MM.1S (cell line): ENCODE measurements at regions not wholly inside any gene's neighbourhood (a gene's known extent, or its start where the extent isn't known, plus 50 kb on each side); places are given as distances from the start of the nearest gene placed in this dataset.

Experiments
- EZH2 ChIP-seq: fragments of 300-600 bp; sonication (generic); optimal IDR thresholded peaks from 2 replicates; pipeline ENCODE3; 2017; ENCODE audit warnings: low read depth, mild to moderate bottlenecking, antibody characterized with exemption, low read length, mixed read lengths
- EZH2phosphoT487 ChIP-seq: fragments of 300-600 bp; sonication (generic); IDR thresholded peaks from 2 replicates; pipeline ENCODE4 v1.6.1; 2018; ENCODE audit warnings: antibody characterized with exemption, low read length
- TF ChIP-seq, protein P1 (sequence below): fragments of 300-600 bp; sonication (generic); IDR thresholded peaks from 2 replicates; pipeline ENCODE4 v1.5.1; 2016; ENCODE audit warnings: antibody characterized with exemption, low read length, mixed read lengths

- no peak for TF ChIP-seq EZH2
- TF ChIP-seq, protein P1, sequence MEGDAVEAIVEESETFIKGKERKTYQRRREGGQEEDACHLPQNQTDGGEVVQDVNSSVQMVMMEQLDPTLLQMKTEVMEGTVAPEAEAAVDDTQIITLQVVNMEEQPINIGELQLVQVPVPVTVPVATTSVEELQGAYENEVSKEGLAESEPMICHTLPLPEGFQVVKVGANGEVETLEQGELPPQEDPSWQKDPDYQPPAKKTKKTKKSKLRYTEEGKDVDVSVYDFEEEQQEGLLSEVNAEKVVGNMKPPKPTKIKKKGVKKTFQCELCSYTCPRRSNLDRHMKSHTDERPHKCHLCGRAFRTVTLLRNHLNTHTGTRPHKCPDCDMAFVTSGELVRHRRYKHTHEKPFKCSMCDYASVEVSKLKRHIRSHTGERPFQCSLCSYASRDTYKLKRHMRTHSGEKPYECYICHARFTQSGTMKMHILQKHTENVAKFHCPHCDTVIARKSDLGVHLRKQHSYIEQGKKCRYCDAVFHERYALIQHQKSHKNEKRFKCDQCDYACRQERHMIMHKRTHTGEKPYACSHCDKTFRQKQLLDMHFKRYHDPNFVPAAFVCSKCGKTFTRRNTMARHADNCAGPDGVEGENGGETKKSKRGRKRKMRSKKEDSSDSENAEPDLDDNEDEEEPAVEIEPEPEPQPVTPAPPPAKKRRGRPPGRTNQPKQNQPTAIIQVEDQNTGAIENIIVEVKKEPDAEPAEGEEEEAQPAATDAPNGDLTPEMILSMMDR: no peak
- no peak for TF ChIP-seq EZH2phosphoT487
These were observed 249.0 kb downstream of the LPIN1 start for GRCh38 chr2:11995456-11995855.
